A172 (cell line): ENCODE measurements at regions not wholly inside any gene's neighbourhood (a gene's known extent, or its start where the extent isn't known, plus 50 kb on each side); places are given as distances from the start of the nearest gene placed in this dataset.
A peak's percentile ranks its signal among the peaks of the same experiment; 100 is the strongest.
"Not testable (repeated sequence)": the region's sequence is repeated elsewhere in the genome, so short reads cannot be mapped to it uniquely, and the experiment has no call there.

ENCODE experiments used
- DNase-seq: peaks from one replicate; pipeline ENCODE4 v3.0.0-alpha.2; 2015; ENCODE audit warnings: low spot score

DNA sequence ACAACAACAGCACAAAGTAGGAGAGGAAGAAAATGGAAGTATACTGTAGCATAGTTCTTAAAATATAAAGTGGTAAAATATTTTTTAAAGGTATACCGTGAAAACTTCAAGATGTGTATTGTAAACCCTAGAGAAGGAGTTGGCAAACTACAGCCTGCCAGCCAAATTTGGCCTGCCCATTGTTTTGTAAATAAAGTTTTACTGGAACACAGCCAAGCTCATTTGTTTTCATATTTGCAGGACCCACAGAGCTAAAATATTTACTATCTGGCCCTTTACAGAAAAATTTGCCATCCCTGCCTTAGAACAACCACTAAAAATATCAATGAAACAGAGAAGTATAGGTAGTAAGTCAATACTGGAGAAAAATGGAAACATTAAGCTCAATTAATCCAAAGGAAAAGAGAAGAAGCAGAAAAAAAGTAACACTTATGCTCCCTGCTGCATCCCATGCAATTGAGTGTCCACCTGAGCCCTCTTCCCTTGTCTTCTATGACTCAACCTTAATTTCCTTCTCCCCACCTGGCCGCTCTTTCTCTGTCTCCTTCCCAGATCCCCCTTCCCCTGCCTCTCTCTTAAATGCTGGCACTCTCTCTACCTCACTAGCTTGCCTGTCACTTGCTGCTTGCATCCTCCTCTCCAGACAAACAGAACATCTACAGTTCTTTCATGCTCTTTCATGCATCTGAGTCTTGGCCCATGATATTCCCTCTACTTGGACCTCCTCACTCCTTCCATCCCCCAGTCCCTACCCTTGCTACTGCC is 50.6 kb upstream of the FER start:
- DNase-seq = no peak

DNA sequence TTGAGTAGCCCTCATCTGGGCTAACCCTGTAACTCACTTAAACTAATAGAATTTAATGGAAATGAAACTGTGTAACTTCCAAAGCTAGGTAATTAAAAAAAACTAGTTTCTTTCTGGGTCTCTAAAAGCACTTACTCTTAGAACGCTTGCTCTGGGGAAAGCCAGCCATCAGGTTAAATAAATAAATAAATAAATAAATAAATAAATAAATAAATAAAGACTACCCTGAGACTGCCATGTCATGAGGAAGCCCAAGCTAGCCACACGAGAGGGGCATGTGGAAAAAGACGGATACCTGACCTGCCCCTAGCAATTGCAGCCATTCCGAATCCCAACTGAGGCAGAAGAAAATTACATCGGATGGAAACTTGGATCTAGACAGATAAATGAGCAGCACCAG is 51.3 kb upstream of the FER start:
- no peak for DNase-seq

DNA sequence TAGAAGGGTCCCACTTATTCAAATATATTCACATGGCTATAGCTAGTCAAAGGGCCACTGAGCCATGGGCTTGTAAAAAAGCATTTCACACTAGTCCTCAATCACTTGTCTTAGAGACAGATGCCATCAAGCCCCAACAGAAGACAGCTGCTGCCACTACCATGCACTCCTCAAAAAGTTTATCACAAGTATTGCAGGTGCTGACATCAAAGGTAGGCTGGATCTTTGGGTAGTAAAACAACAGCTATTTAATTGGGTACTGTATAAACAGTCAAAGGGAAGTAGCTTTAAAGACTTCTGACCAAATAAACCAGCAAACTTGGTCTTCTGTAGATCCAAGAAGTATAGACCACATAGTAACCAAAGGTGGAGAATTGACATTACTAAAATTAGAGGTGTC is 59.2 kb upstream of the FER start:
- no peak for DNase-seq

- DNase-seq = no peak
These were observed 60.0 kb upstream of the FER start for GRCh38 chr5:108687595-108688200.

DNA sequence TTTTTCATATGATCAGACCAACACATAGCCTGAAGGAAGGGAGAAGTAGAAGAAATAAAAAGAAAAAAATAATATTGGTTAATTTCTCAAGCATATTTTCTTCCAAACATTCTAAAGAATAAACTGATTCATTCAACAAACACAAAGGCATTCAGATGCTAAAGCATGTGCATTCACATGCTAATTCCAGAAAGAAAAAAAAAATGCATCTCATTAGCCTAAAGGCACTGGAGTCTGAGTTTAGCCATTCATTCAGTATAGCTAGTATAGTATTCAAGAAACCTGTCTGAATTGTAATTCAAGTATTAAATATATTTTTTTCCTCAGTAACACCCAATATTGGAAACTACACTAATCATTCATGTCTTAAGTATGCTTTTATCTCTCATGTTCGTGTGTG is 61.0 kb upstream of the FER start:
- DNase-seq = no peak

DNA sequence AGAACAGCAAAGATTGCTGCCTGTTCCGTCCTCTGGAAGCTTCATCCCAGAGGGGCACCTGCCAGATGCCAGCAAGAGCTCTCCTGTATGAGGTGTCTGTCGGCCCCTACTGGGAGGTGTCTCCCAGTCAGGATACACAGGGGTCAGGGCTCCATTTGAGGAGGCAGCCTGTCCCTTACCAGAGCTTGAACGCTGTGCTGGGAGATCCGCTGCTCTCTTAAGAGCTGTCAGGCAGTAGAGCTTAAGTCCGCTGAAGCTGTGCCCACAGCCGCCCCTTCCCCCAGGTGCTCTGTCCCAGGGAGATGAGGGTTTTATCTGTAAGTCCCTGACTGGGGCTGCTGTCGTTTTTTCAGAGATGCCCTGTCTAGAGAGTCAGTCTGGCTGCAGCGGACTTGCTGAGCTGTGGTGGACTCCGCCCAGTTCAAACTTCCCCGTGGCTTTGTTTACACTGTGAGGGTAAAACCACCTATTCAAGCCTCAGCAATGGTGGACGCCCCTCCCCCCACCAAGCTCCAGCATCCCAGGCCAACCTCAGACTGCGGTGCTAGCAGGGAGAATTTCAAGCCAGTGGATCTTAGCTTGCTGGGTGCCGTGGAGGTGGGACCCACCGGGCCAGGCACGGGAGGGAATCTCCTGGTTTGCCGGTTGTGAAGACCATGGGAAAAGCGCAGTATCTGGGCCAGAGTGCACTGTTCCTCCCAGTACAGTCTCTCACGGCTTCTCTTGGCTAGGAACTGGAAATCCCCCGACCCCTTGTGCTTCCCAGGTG is 62.1 kb upstream of the FER start:
- not testable (repeated sequence) for DNase-seq

- DNase-seq = peak; percentile 76
These were observed 66.4 kb upstream of the FER start for GRCh38 chr5:108681079-108681921.

DNA sequence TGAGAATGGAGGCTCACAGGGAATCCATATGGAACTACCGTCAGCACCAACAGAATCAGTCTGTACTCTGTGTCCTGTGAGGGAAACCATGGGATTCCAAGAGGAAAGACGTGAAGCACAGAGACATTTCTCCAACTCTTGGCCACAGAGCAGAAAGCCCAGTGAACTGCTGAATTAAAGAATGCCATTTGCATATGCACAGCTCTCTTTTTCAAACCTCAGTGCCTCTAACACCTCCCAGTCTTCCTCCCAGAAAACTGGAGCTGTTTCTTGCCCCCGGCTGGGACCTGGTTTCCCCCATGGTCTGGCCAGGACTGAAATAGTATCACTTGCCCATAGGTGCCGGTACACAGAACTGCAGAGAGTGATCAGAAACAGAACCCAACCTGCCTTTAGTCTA is 69.6 kb upstream of the FER start:
- DNase-seq = no peak

DNA sequence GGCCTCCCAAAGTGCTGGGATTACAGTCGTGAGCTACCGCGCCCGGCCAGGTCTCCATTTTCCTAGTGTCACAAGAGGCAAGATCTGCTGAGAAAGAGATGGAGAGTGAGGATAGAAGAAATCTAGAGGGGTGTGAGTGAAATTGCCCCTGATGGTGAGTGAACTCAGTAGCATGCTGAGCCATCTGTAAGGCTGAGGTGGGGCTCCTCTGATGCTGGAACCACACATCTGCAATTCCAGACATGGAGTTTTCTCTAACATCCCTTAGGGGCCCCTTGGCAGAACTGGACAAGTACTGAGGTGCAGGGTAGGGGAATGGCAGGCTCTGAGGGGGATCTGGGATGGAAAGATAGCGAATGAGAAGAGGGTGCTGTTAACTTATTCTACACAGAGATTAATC is 72.0 kb upstream of the FER start:
- no peak for DNase-seq

GRCh38 chr5:108672639-108673038 is 75.1 kb upstream of the FER start:
- DNase-seq = no peak

GRCh38 chr5:108670591-108671289 is 77.0 kb upstream of the FER start:
- DNase-seq = no peak

DNA sequence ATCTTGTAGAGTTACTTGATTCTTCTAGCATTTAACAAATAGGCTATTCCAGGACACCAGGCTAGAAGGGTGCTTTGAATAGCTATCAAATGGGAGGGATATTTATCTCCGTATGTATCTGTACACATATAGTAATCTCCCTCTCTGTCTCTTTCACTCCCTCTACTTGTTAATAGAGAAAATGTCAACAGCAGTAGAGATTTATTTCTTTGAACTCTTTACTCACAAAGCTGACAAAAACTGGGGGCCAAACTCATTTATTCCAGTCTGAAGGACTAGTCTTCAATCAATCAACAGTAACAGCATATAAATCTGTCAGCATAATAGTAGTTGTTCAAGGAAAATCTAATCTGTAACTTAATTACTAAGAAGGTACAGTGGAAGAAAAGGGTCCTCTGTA is 78.2 kb upstream of the FER start:
- DNase-seq = no peak

GRCh38 chr5:108661590-108662219 is 86.0 kb upstream of the FER start:
- no peak for DNase-seq

DNA sequence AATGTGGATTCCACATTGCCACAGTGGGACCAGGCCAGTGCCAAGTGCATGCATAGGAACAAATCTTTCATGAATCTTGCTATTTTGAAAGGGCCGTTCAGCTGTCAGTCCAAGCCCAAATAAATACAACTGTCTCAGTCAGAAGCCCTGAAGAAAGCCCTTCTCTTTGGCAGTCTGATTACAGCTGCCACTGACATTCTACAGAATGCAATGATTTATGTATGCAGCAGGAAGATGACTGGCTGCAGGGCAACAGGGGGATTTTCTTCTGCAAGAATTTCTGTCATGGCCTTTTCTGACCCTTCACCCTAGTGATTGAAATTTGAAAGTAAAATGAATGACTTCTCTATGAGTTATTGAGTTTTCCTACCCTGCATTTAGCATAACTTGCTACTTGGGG is 86.7 kb upstream of the FER start:
- DNase-seq = no peak

DNA sequence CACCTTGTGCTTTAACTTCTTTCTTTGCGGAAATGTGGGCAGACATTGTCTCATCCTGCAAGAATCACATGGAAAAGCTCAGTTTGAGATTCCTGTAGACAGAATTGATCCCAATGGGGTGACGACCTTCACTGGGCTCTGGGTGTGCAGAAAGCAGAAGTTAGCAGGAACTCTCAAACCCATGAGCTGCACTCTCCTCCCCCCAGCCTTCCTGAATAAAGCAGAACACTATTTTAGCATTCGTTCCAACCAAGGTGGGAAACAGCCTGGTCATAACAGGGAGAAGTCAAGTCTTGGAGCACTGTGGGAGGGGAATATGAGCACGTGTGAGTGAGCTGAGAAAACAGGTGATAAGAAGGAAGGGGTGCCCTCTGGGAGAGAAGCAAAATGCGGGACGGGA is 87.4 kb upstream of the FER start:
- DNase-seq = no peak

DNA sequence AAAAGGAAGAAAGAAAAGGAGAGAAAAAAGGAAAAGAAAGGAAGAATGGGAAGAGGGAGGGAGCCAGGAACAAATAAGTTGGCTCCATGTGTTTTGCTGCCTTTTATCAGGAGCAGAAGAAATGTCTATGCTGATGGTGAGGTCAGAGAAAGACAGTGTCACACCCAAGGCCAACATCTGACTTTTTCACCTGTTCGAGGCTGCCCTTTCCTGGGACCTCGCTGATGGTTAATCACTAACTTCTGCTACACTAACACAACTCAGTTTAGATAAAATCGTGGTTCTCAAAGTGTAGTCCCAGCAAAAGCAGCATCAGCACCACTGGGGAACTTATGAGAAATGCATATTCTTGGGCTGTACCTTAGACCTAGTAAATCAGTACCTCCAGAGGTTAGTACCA is 88.2 kb upstream of the FER start:
- no peak for DNase-seq

DNA sequence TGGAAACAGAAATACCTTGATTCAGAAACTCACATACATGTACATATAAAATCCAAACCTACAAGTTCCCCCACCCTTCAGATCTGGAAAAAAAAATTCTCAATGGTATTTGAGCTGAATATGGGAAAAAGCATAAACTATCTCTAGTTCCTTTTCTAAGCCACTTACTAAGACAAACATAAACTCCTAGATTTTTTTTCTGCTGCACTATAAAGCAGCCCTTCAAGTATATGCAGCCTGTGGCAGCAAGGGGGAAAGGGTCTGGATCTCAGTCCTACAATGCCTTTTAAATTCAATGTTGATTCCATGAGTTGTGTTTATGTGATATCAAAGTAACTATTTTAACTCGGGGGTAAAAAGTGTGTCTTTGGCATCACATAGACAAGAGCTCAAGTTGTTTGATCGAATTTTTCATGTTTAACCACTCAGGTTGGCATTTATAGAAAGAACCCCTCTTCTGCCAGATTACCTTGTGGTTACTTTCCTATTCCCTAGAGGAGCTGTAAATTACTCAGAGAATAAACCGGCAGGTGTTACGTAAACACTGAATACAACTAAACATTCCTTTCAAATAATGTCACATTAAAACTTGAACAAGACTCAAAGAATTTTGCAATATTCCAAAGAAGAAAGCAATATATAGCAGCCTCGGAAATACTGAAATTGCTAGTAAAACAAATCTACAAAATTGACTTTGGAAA is 91.8 kb upstream of the FER start:
- peak; percentile 62 for DNase-seq

DNA sequence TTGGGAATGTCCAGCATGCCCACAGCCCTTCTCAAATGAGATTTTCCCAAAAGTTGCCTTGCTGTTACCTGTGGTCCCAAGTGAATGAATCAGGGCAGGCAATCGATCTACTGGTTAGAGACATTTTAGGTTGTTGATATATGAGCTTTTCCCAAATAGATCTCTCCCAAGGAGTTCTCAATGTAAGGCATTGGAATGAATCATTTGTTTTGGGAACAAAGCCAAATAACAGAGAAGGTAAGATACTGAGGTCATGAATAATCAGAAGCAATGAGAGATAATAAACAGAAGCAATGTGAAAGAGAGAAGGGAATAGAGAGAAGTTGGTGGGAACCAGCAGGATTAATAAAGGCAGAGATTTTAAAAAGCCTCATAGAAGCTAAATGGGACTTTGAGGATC is 93.6 kb upstream of the FER start:
- peak; percentile 9 for DNase-seq

DNA sequence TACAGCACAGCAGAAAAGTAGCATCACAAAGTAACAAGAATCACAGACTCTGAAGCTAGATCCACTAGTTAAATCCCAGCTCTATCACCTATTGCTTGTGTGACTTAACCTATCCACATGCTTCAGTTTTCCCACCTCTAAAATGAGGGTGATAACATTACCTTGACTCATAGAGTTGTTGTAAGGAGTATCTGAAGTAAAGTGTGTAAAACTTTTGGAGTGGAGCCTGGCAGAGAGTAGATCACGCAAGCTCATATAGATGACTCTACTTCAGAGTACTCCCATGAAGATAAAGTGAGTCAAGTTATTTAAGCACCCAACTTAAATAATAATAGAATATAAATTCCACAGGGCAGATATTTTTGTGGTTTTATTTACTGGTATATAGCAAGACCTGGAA is 94.5 kb upstream of the FER start:
- no peak for DNase-seq

- DNase-seq = no peak
These were observed 96.7 kb upstream of the FER start for GRCh38 chr5:108650997-108651396.
